ENCODE measurements at regions not wholly inside any gene's neighbourhood (a gene's known extent, or its start where the extent isn't known, plus 50 kb on each side); places are given as distances from the start of the nearest gene placed in this dataset.
A peak's percentile ranks its signal among the peaks of the same experiment; 100 is the strongest.
"Not testable (repeated sequence)": the region's sequence is repeated elsewhere in the genome, so short reads cannot be mapped to it uniquely, and the experiment has no call there.

DNA sequence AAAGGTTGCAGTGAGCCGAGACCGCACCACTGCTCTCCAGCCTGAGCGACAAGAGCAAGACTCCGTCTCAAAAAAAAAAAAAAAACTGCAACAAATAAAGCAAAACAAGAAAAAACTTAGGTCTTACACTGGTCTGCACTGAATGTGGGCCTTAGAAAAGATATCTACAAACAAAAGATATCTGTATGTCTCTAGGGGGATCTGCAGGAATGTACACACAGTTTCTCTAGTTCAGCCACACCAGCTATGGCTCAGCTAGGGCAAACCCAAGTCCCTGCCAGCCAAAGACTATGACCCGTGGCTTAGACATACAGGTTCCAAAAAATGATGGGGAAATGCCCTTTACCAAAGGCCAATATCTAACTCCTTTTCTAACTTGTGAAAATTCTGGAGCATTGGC, 202.4 kb upstream of the KAZN start:
- DNase-seq (ENCODE audit: low read depth) = no peak

GRCh38 chr1:14403961-14404645, 194.4 kb upstream of the KAZN start:
- no peak for DNase-seq (ENCODE audit: low read depth)

DNA sequence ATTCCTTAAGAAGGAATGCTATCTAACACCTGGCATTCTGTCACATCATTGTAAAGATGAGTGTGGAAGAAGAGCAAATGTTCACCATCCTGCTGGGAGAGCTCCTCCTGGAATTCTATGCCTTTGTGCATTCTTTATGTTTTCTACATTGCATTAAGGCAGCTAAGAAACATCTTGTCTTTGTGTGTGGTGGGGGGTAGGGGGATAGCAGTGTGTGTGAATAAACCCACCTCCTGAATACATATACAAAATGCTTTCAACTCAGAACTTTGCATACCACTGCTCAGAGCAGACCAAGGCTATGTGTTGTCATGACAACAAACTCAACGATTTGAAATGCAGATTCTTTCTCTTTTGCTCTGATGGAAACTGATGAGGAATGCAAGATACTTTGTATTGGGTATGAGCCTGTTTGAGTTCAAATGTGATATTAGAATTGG, 193.6 kb upstream of the KAZN start:
- DNase-seq (ENCODE audit: low read depth) = no peak

DNA sequence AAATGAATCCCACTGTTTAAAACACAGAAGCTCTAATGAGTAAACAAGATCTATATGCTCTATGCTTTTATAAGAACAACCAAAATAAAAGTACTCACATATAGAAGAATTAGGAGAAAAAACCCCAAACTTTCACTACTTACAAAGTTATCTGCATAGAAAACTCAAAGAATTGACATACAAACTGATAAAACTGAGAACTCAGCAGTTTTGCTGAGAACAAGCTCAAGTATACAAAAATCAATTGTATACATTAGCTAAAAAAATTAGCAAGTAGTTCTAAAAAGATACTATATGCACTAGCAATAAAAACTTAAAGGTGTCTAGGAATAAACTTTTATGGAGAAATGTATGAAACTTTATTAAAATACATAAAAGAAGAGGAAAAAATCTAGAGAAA, 186.2 kb upstream of the KAZN start:
- DNase-seq (ENCODE audit: low read depth) = no peak

- peak; percentile 27 for DNase-seq (ENCODE audit: low read depth)
Observed at GRCh38 chr1:14413819-14414490, 184.5 kb upstream of the KAZN start.

DNA sequence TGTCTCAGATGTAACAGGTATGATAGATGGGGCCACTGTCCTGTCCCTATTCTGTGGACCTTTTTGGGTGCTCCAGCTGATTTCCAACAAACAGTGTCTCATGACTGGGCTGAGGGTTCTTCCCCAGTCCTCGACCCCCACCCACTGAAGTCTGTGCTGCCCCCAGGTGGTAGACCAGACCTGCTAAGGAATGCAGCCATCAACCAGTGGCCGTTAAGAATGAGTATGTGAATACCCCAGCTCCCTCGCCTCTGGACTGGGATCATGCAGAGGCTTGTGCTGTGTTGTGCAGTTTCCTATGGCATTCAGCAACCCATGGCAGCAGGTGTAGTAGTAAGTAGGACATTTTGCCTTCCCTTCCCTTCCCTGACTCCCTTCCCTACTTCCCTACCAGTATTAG, 183.1 kb upstream of the KAZN start:
- DNase-seq (ENCODE audit: low read depth) = no peak

DNA sequence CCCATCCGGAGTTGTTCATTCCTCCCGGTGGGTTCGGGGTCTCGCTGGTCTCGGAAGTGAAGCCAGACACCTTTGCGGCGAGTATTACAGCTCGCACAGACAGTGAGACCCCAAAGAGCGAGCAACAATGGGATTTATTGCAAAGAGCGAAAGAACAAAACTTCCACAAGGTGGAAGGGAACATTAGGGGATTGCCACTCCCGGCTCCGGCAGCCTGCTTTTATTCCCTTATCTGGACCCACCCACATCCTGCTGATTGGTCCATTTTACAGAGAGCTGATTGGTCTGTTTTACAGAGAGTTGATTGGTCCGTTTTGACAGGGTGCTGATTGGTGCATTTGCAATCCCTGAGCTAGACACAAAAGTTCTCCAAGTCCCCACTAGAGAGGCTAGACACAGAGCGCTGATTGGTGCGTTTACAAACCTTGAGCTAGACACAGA, 178.7 kb upstream of the KAZN start:
- not testable (repeated sequence) for DNase-seq (ENCODE audit: low read depth)

- DNase-seq (ENCODE audit: low read depth) = no peak
Observed at GRCh38 chr1:14420686-14421085, 177.8 kb upstream of the KAZN start.

- DNase-seq (ENCODE audit: low read depth) = no peak
Observed at GRCh38 chr1:14421295-14421976, 177.0 kb upstream of the KAZN start.

DNA sequence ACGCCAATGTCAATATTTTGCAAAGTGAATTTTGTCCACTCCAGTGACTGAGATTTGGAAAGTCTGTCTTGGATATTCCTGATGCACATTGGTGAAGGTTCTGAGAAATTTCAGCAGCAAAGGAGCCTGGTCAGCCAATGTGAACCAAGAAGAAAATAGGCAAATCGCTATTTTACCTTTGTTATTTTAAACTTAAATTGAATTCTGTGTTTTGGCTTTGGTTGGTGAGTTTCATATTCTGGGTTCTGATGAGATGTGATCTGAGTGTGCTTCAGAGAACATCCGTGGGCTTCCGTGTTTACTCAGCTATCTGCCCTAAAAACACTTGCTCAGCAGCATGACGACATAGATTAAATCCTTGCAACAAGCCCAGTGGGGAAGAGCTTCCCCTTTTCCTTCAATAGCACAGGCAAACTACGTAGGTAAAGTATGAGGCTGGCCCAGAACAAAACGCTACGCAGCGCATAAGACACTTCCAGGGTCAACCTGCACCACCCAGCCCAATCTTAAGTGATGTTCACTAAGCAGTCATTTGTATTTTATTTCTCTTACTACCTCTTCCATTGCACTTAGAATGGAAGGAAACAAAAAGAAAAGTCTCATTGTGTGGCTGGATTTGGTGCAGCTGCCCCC, 176.4 kb upstream of the KAZN start:
- no peak for DNase-seq (ENCODE audit: low read depth)

DNA sequence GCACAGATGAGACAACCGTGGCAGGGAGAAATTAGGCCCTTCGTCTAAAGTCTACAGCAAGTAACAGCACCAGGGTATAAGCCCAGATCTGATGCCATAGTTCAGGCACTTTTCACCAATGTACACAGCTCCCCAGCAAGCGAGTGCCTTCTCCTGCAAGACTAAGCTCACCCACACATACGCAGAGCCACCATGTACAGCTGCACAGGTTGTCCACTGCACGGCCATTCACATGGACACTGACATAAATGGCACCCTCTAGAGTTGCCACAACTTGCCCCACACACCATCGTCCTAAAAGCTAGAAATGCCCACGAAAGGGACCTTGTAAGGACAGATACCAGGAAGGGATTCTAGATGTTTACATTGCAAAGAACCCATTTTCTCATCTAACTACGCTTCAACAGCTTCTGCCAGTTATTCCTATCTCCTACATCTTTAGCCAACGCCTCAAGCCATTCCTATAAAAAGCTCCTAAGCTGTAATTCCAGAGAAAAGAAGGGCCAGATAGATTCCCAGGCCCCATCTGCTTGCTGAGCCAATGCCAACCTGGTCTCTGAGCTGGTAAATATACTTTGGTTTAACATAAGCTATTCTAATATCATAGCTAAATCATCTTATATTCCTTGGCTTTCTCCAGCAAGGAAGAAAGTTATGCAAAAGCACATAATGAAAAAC, 174.0 kb upstream of the KAZN start:
- no peak for DNase-seq (ENCODE audit: low read depth)

- DNase-seq (ENCODE audit: low read depth) = no peak
Observed at GRCh38 chr1:14426854-14427253, 171.6 kb upstream of the KAZN start.

- DNase-seq (ENCODE audit: low read depth) = no peak
Observed at GRCh38 chr1:14429577-14429976, 168.9 kb upstream of the KAZN start.

- DNase-seq (ENCODE audit: low read depth) = not testable (repeated sequence)
Observed at GRCh38 chr1:14432728-14433127, 165.8 kb upstream of the KAZN start.

GRCh38 chr1:14435368-14436023, 163.0 kb upstream of the KAZN start:
- no peak for DNase-seq (ENCODE audit: low read depth)

GRCh38 chr1:14437417-14437918, 161.0 kb upstream of the KAZN start:
- no peak for DNase-seq (ENCODE audit: low read depth)

DNA sequence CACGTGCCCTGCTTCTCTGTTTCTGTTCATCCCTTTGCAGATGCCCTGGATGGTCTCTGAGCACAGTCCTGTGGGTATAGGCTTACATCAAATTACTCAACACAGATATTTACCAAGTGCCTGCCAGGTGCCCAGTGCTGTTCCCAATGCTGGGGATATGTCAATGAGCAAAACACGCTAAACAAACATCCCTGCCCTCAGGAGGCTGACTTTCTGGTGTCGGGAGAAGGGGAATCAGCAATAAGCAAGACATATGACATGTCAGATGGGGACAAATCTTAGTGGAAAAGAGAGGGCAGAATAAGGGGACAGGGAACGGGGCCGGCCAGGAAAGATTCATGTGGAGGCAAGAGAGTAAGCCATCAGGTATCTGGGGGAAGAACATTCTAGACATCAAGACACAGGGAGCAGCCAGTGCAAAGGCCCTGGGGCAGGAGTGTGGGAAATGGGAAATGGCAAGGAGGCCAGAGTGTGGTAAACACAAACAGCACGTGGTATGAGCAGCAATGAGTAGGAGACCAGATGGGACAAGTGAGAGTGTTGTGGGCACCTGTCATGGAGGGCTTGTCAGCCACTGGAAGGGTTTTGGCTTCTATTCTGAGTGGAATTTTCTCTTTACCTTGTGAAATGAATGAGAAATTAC, 160.2 kb upstream of the KAZN start:
- no peak for DNase-seq (ENCODE audit: low read depth)

- DNase-seq (ENCODE audit: low read depth) = peak; percentile 19
Observed at GRCh38 chr1:14439015-14439414, 159.5 kb upstream of the KAZN start.

GRCh38 chr1:14440166-14440565, 158.3 kb upstream of the KAZN start:
- DNase-seq (ENCODE audit: low read depth) = no peak

- DNase-seq (ENCODE audit: low read depth) = no peak
Observed at GRCh38 chr1:14440731-14441130, 157.8 kb upstream of the KAZN start.

- DNase-seq (ENCODE audit: low read depth) = peak; percentile 85
Observed at GRCh38 chr1:14441302-14441741, 157.2 kb upstream of the KAZN start.

Data from GM04504 (cell line).